SIG-M5 (cell line): ENCODE measurements at regions not wholly inside any gene's neighbourhood (a gene's known extent, or its start where the extent isn't known, plus 50 kb on each side); places are given as distances from the start of the nearest gene placed in this dataset.

Experiments used
- DNase-seq: peaks from one replicate; lab custom pipeline; 2025; lab: John Stamatoyannopoulos, UW

- no peak for DNase-seq
Measured at GRCh38 chr11:130804306-130805076, 111.8 kb downstream of the SNX19 start.

DNA sequence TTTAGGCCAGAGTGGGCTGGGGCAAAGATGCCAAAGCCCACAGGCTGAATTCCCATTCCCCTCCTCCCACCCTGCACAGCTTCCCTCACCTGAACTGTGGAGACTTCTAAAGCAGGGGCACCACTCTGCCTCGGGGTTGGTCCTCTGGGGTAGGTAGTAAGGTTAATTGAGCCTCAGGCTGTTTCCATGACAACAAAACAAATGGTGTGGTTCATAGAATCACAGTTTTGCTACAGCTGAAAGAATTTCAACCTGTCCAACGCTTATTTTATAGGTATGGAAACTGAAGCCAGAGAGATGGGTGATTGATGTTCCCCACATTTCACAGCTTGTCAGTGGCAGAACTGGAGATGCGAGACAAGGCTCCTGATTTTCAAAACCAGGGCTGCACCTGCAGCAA is 109.5 kb downstream of the SNX19 start:
- DNase-seq, result no peak

- DNase-seq, result no peak
Measured at GRCh38 chr11:130808541-130808940, 107.7 kb downstream of the SNX19 start.

DNA sequence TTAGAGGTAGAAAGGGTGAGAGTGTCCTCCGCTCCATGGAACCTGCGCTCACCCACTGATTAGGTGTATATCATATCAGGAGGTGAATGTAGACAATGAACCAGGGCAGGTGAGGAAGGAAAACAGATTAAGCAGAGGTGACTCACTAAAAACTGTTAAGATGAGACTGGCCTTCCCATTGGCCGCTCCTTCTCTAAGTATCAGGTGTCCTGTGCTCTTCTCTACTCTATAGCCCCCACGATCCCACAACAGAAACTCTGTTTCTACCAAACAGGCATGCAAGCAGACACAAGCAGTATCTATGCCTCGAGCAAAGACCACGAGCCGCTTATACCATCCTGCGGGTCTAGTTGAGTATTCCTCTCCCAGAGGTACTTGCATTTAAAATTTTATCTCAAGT is 103.1 kb downstream of the SNX19 start:
- DNase-seq, result no peak

- DNase-seq, result no peak
Measured at GRCh38 chr11:130813638-130814037, 102.6 kb downstream of the SNX19 start.

- no peak for DNase-seq
Measured at GRCh38 chr11:130814440-130815096, 101.7 kb downstream of the SNX19 start.

GRCh38 chr11:130815097-130815802 is 101.0 kb downstream of the SNX19 start:
- DNase-seq, result no peak

GRCh38 chr11:130815956-130816355 is 100.3 kb downstream of the SNX19 start:
- DNase-seq, result no peak

GRCh38 chr11:130816546-130817329 is 99.5 kb downstream of the SNX19 start:
- no peak for DNase-seq

- DNase-seq, result no peak
Measured at GRCh38 chr11:130817330-130817944, 98.8 kb downstream of the SNX19 start.

- no peak for DNase-seq
Measured at GRCh38 chr11:130819625-130820024, 96.7 kb downstream of the SNX19 start.
